ENCODE measurements at regions not wholly inside any gene's neighbourhood (a gene's known extent, or its start where the extent isn't known, plus 50 kb on each side); places are given as distances from the start of the nearest gene placed in this dataset.

DNA sequence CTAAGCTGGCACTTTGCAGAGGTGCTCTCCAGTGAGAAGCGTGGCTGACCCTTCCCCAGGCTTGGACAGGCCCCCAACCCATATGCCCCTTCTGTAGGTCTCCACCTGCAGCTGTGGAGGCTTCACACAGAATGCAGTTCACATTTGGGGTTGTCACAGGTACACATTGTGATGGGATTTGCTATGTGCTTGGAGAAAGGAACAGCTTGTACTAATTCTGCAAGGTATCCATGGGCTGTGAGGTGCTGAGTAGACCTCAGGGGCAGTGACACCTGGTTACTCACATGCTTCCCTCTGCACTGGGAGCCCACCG, 188.9 kb downstream of the CXCL12 start:
- DNase-seq: no peak

GRCh38 chr10:44195112-44196007, 189.5 kb downstream of the CXCL12 start:
- no peak for DNase-seq

- no peak for DNase-seq
Observed at GRCh38 chr10:44194435-44194834, 190.5 kb downstream of the CXCL12 start.

- no peak for DNase-seq
Observed at GRCh38 chr10:44193567-44194220, 191.2 kb downstream of the CXCL12 start.

GRCh38 chr10:44193166-44193565, 191.7 kb downstream of the CXCL12 start:
- no peak for DNase-seq

DNA sequence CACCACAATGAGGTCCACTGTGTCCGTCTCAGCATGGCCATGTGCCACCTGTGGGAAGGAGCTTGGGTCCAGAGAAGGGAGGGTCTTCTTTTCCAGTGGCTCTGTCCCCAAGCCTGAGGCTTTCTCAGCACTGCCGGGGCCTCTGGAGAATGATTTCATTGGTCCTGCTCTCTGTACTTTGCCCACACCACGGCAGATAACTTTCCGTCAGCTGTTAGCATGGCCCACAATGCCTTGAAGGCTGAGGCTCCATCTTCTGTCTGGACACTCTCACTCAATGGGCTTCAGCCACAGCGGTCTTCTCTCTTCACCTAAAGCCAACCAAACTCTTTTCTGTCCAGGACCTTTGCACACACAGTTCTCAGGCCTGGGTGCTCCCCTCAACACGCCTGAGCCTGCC, 192.5 kb downstream of the CXCL12 start:
- DNase-seq: no peak

DNA sequence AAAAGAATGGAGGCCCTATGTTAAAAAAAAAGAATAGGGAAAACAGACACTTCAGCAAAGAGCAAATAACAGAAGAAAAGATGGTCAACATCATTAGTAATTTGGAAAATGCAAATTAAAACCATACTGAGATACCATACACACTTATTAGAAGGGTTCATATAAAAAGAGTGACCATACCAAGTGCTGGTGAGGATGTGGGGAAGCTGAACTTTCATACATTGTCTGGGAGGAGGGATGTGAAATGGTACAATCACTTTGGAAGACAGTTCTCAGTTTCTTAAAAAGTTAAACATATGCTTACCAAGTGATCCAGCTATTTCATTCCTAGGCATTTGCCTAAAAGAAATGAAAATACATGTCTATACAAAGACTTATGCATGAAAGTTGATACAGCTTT, 194.4 kb downstream of the CXCL12 start:
- DNase-seq: no peak

- no peak for DNase-seq
Observed at GRCh38 chr10:44186821-44187220, 198.1 kb downstream of the CXCL12 start.

GRCh38 chr10:44186150-44186549, 198.7 kb downstream of the CXCL12 start:
- no peak for DNase-seq

GRCh38 chr10:44185315-44185666, 199.6 kb downstream of the CXCL12 start:
- no peak for DNase-seq

DNA sequence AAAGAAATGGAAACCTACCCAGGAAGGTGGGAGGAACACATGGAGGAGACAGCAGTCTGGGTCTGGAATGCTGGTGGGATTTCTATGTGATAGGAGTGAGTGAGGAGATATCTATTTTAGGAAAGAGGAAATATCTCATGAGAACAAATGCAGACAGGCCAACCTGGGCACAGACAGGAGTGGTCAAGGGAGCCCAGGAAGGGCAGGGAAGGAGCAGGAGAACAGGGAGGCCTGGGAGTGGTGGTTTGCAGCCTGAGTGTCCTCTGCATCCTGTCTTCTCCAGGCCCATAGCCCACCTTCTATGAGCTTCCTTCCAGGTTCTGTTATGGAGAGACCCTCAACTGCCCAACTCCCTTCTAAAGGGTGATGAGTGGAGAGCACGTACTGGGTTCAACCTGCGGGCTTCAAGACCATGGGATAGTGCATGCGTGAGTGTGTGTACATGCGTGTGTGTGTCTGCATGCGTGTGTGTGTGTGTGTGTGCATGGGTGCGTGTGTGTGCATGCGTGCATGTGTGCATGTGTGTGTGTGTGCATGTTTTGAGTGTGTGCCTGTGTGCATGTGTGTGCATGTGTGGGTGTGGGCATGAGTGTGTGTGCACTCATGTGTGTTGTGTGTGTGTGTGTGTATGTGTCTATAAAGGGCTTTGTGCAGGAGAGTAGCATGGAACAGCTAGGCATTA, 200.1 kb downstream of the CXCL12 start:
- DNase-seq: no peak

- no peak for DNase-seq
Observed at GRCh38 chr10:44183667-44184632, 200.9 kb downstream of the CXCL12 start.

DNA sequence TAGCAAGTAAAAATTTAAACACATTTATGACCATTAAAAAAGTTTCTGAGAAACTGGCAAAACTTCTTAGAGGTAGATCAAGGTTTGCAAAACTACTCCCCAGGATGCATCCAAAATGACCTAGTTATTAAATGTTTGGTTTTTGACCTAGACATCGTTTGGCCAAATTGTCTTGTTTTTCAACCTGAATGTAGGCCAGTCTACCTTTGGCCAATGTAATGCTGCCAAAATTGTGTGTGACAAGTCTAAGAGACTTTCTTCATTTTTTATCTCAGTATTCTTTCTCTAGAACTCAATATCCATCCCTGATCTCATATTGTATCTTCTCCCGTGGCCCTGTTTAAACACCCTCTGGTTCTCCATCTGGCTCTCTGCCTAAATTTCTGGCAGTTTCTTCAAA, 202.0 kb downstream of the CXCL12 start:
- DNase-seq: no peak

DNA sequence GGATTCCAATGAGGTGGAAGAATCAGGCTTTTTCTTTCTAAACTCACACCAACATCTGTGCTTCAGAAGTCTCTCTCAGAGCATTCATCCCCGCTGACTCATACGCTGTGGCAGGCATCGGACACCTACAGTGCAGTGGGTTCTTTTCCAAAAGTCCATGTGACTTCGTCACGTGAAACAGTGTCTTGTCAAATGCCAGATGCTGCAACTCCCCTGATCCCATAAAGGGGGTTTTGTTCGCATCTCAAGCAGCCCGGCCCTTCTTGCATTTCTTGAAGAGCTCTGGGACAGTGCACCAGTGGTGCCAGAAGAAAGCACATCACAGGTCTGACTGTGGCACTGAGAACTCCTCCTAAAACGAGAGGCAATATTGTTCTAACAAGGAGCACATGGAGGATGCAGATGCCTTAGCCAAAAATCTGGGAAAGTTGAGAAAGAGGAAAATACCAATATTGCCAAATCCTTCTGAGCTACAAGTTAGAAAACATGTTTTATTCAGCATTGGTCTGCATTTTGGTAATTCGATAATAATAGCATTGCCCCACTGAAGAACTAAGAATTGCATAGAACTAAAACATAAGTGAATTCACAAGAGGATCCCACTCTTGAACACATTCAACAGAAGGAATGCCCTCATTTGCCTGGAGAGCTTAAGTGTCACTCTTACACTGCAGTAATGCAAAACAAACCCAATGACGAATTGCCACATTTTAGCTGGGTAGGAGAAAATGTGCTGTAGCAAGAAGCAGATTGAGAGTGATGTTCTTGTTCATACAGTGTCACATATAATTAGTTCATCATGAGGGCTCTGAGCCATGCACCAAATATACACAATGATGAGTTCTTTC, 204.4 kb downstream of the CXCL12 start:
- no peak for DNase-seq

GRCh38 chr10:44178856-44179255, 206.0 kb downstream of the CXCL12 start:
- DNase-seq: no peak

GRCh38 chr10:44178281-44178680, 206.6 kb downstream of the CXCL12 start:
- DNase-seq: no peak

DNA sequence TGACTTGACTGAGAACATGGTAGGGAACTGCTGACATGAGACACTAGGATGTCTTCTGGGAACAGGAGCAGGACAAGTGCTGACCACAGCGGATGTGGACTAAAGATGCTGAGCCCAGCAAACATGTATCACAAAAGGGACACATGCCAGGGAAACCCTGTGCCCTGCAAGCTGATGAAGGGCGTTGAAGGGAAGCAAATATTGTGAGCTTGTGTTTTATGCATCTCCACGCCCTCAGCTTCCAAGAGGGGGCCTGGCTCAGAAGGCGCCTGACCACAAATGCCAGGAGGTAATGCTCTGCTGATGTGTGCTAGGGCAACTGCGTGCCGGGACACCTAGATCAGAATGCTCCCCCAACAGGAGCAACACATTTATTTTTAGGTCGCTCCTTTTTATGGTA, 207.3 kb downstream of the CXCL12 start:
- no peak for DNase-seq

- DNase-seq: no peak
Observed at GRCh38 chr10:44176311-44176710, 208.6 kb downstream of the CXCL12 start.

- DNase-seq: no peak
Observed at GRCh38 chr10:44173608-44173894, 211.3 kb downstream of the CXCL12 start.

DNA sequence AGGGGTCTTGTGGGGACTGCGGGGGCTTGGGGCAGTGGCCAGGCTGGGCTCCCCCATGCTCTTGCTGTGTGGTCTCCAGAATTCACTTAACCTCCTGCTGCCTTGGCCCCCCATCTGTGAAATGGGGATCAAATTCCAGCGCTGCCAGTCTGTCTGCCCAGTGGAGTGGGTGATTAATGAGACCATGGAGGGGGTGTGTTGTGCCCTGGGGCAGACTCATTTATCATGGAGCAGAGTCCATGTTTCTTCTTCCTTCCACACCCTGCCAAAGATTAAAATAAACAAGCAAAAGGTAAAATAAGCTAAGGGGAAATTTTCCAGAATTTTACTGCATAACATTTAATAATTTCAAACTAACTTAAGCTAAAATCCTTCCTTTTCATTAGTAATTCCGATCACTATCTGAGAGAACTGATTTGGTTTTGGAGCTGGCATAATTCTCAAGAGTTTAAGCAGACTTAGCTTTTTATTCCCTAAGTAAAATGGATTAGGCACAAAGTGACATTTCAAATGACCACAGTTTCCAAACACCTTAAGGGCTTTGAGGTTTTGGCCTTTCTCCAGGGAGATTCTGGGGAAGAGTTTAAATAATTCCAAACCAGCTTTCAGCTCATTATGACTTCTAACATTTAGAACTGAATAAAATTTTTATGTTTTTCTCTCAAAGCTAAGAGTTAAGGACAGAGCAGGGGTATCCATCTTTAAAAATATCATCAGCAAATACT, 211.9 kb downstream of the CXCL12 start:
- no peak for DNase-seq

DNA sequence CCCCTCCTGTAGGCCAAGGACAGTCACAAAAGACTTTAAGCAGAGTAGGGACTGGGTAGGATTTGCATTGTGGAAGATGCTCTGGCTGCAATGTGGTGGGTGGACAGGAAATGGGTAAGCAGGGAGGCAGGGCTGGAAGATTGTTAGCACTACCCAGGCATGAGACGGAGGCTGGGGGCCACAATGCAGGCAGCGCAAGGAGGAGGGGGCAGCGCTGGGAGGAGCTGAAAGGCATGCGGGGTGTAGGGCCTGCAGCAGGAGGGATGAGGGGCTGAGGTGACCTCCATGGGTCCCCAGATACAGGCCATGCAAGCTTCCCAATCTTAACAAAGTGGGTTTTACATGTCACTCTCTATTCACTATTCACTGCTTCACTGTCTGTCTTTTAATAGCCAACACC, 213.1 kb downstream of the CXCL12 start:
- no peak for DNase-seq

Data from cerebellar nuclear complex (tissue), 1 donor.